K562 (cell line): ENCODE measurements at regions not wholly inside any gene's neighbourhood (a gene's known extent, or its start where the extent isn't known, plus 50 kb on each side); places are given as distances from the start of the nearest gene placed in this dataset.

Experiments
- GTF2E2 ChIP-seq: fragments of 200-800 bp; sonication (Bioruptor generic); IDR thresholded peaks from 2 replicates; pipeline ENCODE4 v1.6.1; 2016; ENCODE audit warnings: missing genetic modification characterization, missing compliant biosample characterization
- NR1H2 ChIP-seq: sonication (generic); formaldehyde crosslinking; IDR thresholded peaks from 2 replicates; pipeline ENCODE4 v1.4.0; 2020; ENCODE audit warnings: mild to moderate bottlenecking, missing genetic modification reagents
- ZNF436 ChIP-seq: fragments of 250-450, 450-650 bp; sonication (Bioruptor Pico); formaldehyde crosslinking; IDR thresholded peaks from 2 replicates; pipeline ENCODE4 v1.7.0; 2020; ENCODE audit warnings: mild to moderate bottlenecking
- TF ChIP-seq, protein P1 (sequence below), 2 experiments: fragments of 450-650 bp in 1 of 2; sonication (generic) in 1 of 2; formaldehyde crosslinking in 1 of 2; IDR thresholded peaks in 1 of 2; conservative IDR thresholded peaks in 1 of 2; 2 replicates each; pipeline versions ENCODE4 v1.6.1 to v1.8.1; 2016 to 2023; ENCODE audit warnings: mild to moderate bottlenecking in 2 of 2, moderate library complexity in 2 of 2, inconsistent platforms in 1 of 2, missing genetic modification reagents in 1 of 2
- TF ChIP-seq, protein P2 (sequence below): fragments of 450-650 bp; IDR thresholded peaks from 2 replicates; pipeline ENCODE4 v1.6.1; 2018; ENCODE audit warnings: mild to moderate bottlenecking, low read depth; ENCODE audit not compliant: partially characterized antibody
- TF ChIP-seq, protein P3 (sequence below): fragments of 450-650 bp; formaldehyde crosslinking; IDR thresholded peaks from 2 replicates; pipeline ENCODE4 v1.4.0; 2020; ENCODE audit warnings: mild to moderate bottlenecking
- TF ChIP-seq, protein P4 (sequence below): fragments of 250-450 bp; sonication (Bioruptor Pico); IDR thresholded peaks from 2 replicates; pipeline ENCODE4 v1.5.0; 2021

DNA sequence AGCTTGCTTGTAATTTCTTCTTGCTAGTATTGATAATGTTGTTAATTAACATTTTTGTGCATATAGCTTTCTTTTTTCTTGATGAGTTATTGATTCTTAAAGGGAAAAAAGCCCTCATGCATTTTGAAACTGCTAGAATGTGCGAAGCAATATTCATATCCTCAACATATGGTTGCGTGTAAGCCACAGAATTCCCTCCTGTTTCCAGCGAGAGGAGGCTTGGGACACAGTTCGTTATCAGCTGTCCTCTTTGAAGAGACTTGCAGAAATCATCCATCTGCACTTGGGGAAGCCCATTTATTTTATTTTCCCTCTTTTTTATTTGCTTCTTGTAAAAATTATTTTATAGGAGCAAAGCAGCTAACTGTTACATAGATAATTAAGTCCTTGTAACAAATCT lies 398.0 kb downstream of the ADRA2A start (continued):
- TF ChIP-seq, protein P1, sequence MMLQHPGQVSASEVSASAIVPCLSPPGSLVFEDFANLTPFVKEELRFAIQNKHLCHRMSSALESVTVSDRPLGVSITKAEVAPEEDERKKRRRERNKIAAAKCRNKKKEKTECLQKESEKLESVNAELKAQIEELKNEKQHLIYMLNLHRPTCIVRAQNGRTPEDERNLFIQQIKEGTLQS (IDR thresholded peaks at IDR 0.05): no peak
- TF ChIP-seq, protein P1 (CRISPR knock-in tag; conservative IDR thresholded peaks at IDR 0.05): no peak
- TF ChIP-seq, protein P2, sequence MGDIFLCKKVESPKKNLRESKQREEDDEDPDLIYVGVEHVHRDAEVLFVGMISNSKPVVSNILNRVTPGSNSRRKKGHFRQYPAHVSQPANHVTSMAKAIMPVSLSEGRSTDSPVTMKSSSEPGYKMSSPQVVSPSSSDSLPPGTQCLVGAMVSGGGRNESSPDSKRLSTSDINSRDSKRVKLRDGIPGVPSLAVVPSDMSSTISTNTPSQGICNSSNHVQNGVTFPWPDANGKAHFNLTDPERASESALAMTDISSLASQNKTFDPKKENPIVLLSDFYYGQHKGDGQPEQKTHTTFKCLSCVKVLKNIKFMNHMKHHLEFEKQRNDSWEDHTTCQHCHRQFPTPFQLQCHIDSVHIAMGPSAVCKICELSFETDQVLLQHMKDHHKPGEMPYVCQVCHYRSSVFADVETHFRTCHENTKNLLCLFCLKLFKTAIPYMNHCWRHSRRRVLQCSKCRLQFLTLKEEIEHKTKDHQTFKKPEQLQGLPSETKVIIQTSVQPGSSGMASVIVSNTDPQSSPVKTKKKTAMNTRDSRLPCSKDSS: no peak
- TF ChIP-seq, protein P3, sequence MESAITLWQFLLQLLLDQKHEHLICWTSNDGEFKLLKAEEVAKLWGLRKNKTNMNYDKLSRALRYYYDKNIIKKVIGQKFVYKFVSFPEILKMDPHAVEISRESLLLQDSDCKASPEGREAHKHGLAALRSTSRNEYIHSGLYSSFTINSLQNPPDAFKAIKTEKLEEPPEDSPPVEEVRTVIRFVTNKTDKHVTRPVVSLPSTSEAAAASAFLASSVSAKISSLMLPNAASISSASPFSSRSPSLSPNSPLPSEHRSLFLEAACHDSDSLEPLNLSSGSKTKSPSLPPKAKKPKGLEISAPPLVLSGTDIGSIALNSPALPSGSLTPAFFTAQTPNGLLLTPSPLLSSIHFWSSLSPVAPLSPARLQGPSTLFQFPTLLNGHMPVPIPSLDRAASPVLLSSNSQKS (CRISPR knock-in tag): no peak
- TF ChIP-seq GTF2E2 (no peak), NR1H2 (CRISPR knock-in tag) (no peak), ZNF436 (CRISPR knock-in tag) (no peak)
- TF ChIP-seq, protein P4, sequence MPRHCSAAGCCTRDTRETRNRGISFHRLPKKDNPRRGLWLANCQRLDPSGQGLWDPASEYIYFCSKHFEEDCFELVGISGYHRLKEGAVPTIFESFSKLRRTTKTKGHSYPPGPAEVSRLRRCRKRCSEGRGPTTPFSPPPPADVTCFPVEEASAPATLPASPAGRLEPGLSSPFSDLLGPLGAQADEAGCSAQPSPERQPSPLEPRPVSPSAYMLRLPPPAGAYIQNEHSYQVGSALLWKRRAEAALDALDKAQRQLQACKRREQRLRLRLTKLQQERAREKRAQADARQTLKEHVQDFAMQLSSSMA (CRISPR knock-in tag): no peak
